AG04450 (cell line): ENCODE measurements at regions not wholly inside any gene's neighbourhood (a gene's known extent, or its start where the extent isn't known, plus 50 kb on each side); places are given as distances from the start of the nearest gene placed in this dataset.

ENCODE experiments used
- CTCF ChIA-PET: fragments of 300-600, 350-600 bp; formaldehyde crosslinking; extraction: SDS; loops from one replicate; lab custom pipeline; 2022; ENCODE audit warnings: antibody characterized with exemption, inconsistent platforms; lab: Charles Lee
- POLR2A ChIA-PET: fragments of 350-600 bp; formaldehyde crosslinking; extraction: SDS; loops from one replicate; lab custom pipeline; 2021; ENCODE audit warnings: antibody characterized with exemption, inconsistent platforms; lab: Yijun Ruan, JAX
- DNase-seq: peaks from one replicate; pipeline ENCODE4 v3.0.0-alpha.2; 2011; ENCODE audit warnings: low read depth, low spot score
- H3K27ac ChIP-seq: one replicate; pipeline ENCODE4 v1.5.1; 2012; ENCODE audit warnings: low read depth, low read length, control low read depth
- H3K27me3 ChIP-seq: one replicate; pipeline ENCODE4 v1.6.0; 2012; ENCODE audit warnings: low read length; ENCODE audit not compliant: control insufficient read depth, insufficient read depth
- H3K4me3 ChIP-seq: 2 replicates; pipeline ENCODE4 v1.5.1; 2011; ENCODE audit warnings: mild to moderate bottlenecking, low read depth, low read length, control low read depth
- H3K9me3 ChIP-seq: 2 replicates; pipeline ENCODE4 v1.5.1; 2012; ENCODE audit warnings: low read length; ENCODE audit not compliant: control insufficient read depth, insufficient read depth
- TF ChIP-seq, protein P1 (sequence below): IDR thresholded peaks from 2 replicates; pipeline ENCODE4 v1.5.1; 2011; ENCODE audit warnings: low read depth, low read length, control low read depth, inconsistent platforms

DNA sequence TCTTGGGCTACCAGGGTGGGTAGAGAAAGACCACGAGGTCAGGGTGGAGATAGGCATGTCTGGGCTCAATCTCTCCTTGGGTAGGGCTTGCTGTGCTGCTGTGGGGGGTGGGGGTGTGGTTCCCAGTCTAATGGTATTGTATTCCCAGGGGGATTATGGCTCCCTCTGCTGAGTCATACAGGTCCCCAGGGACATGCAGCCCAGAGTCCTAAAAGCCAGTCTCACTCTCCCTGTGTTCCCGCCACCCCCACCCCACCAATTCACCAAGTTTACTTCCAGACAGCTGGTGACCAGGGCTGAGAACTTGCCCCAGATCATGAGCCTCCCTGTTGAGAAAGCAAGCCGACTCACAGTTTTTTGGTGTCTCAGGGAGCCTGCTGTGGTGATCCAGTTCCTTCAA, 367.6 kb downstream of the C12orf75 start:
- H3K4me3 ChIP-seq, result no peak overlapping the region
- POLR2A ChIA-PET, result no interaction called here
- DNase-seq, result no peak

DNA sequence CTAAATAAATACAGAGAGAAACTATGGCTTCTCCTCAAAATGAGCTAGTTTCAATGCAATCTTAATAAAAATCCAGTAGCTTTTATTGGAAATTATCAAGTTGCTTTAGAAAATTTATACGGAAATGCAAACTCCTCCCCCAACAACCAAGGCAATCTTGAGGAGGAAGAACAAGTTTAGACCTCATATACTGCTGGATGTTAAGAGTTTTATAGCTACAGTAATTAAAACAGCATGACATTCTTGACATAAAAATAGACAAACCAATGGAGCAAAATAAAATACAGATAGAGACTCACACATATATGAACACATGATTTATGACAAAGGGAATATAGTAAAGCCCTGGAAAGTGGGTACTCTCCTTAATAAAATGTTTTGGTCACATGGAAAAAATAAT, 368.7 kb downstream of the C12orf75 start:
- no peak for DNase-seq
- H3K27me3 ChIP-seq, result no peaks in the 10 kb centered on the region
- ChIA-PET CTCF (no interaction called here), POLR2A (no interaction called here)
- H3K27ac ChIP-seq, result no peak overlapping the region
- TF ChIP-seq, protein P1, sequence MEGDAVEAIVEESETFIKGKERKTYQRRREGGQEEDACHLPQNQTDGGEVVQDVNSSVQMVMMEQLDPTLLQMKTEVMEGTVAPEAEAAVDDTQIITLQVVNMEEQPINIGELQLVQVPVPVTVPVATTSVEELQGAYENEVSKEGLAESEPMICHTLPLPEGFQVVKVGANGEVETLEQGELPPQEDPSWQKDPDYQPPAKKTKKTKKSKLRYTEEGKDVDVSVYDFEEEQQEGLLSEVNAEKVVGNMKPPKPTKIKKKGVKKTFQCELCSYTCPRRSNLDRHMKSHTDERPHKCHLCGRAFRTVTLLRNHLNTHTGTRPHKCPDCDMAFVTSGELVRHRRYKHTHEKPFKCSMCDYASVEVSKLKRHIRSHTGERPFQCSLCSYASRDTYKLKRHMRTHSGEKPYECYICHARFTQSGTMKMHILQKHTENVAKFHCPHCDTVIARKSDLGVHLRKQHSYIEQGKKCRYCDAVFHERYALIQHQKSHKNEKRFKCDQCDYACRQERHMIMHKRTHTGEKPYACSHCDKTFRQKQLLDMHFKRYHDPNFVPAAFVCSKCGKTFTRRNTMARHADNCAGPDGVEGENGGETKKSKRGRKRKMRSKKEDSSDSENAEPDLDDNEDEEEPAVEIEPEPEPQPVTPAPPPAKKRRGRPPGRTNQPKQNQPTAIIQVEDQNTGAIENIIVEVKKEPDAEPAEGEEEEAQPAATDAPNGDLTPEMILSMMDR, result no peak
- no peak overlapping the region for H3K4me3 ChIP-seq
- no peaks in the 10 kb centered on the region for H3K9me3 ChIP-seq

More for the DNA sequence above, 367.6 kb downstream of the C12orf75 start:
- Histone ChIP-seq H3K27me3 (no peaks in the 10 kb centered on the region), H3K9me3 (no peaks in the 10 kb centered on the region), H3K27ac (no peak overlapping the region)
- CTCF ChIA-PET, result no interaction called here
- TF ChIP-seq, protein P1, result no peak

DNA sequence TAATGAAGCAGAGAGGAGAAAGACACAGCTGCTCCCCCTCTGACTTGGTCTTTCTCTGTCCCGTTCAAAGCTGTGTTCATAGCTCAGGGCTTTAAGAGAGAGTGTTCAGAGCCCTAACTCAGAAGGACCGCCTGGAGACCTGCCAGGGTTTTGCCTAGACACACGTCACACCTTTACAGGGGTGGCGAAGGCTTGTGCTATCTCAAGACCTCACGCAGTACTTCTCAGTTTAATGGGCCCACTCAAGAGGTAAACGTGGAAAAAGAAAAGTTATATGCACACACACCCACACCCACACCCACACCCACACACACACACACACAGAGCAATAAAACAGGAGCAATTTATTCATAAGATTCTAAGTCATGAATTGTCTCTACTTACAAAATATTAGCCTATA, 374.3 kb downstream of the C12orf75 start:
- ChIA-PET CTCF (interaction anchor here (0.6 to 5.4 kb wide), 19 partner anchors 8 to 519 kb away, joined by 3 to 102 read pairs (median 4); no protein-coding TSS in a partner anchor), POLR2A (no interaction called here)
- no peak for DNase-seq
- Histone ChIP-seq H3K27me3 (no peaks in the 10 kb centered on the region), H3K4me3 (no peak overlapping the region), H3K9me3 (no peaks in the 10 kb centered on the region), H3K27ac (peak overlapping the region; percentile 2)
- TF ChIP-seq, protein P1, result no peak

DNA sequence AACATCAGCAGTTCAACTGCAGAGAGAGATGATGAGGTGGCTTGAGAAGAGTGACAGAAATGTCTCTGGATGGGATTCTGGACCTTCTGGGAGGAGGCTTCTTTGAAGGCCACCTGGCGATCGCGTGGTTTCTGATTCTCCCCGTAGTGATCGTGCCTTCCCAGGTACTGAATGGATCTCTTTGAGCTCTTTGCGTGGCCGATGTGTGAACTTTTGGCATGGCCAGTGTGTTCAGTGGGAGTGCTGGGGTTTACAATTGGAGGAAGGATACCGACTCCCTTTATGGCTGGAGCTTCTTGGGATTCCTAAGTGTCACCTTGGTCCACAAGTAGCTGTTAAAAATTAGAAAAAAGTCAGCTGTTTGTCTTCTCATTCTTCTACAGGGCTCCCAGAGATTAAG, 374.7 kb downstream of the C12orf75 start:
- Histone ChIP-seq H3K4me3 (no peak overlapping the region), H3K27me3 (no peaks in the 10 kb centered on the region), H3K27ac (no peak overlapping the region), H3K9me3 (no peaks in the 10 kb centered on the region)
- DNase-seq, result no peak
- CTCF ChIA-PET, result interaction anchor here (0.6 to 5.4 kb wide), 22 partner anchors 8 to 519 kb away, joined by 3 to 102 read pairs (median 4); no protein-coding TSS in a partner anchor
- POLR2A ChIA-PET, result no interaction called here
- TF ChIP-seq, protein P1, result no peak

DNA sequence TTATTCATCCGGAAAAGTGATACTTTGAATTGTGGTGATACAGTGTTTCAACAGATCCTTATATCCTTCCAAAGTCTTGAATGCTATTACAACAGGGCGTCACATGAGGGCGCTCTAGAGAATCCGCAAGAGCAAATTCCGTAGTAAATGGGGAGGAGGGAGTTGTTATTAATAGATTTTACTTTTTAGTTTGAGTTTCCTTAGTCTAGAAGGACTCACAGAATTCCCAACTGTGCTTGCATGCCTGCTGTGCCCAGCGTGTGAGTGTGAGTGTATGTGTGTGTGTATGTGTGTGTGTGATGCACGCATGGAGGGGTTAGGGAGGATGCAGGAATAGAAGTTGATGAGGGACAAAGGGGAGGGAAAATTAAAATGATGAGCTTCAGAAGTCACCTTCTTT, 375.3 kb downstream of the C12orf75 start:
- no peaks in the 10 kb centered on the region for H3K27me3 ChIP-seq
- no peaks in the 10 kb centered on the region for H3K9me3 ChIP-seq
- POLR2A ChIA-PET, result no interaction called here
- peak; percentile 37 for DNase-seq
- H3K4me3 ChIP-seq, result no peak overlapping the region
- TF ChIP-seq, protein P1, result peak; percentile 84
- H3K27ac ChIP-seq, result no peak overlapping the region
- CTCF ChIA-PET, result interaction anchor here (0.6 to 5.4 kb wide), 32 partner anchors 8 to 518 kb away, joined by 3 to 102 read pairs (median 4); no protein-coding TSS in a partner anchor
